Common myeloid progenitor, CD34-positive (primary cell): ENCODE measurements at regions not wholly inside any gene's neighbourhood (a gene's known extent, or its start where the extent isn't known, plus 50 kb on each side); places are given as distances from the start of the nearest gene placed in this dataset.

Source experiments
- CTCF ChIA-PET: fragments of 350-600 bp; sonication (Branson Sonifier 250); formaldehyde crosslinking; loops from one replicate; lab custom pipeline; 2021; ENCODE audit warnings: antibody characterized with exemption; lab: Charles Lee
- POLR2A ChIA-PET: fragments of 350-600 bp; sonication (Branson Sonifier 250); formaldehyde crosslinking; loops from one replicate; lab custom pipeline; 2021; ENCODE audit warnings: antibody characterized with exemption; lab: Charles Lee
- DNase-seq, 3 donors: peaks; one replicate each; pipeline versions ENCODE4 v3.0.0 to v3.0.0-alpha.2; 2013
- H3K27ac ChIP-seq, 2 experiments: 1 replicate in 1 of 2; 2 replicates in 1 of 2; pipeline ENCODE4 v1.7.0; 2013; ENCODE audit warnings: inconsistent platforms in 2 of 2, low read length in 2 of 2, mild to moderate bottlenecking in 2 of 2, low read depth in 1 of 2, moderate library complexity in 1 of 2; ENCODE audit not compliant: severe bottlenecking in 2 of 2, insufficient read depth in 1 of 2, poor library complexity in 1 of 2
- H3K27me3 ChIP-seq, 5 experiments: replicated peaks in 2 of 5; 1 replicate in 3 of 5; 2 replicates in 2 of 5; pipeline versions ENCODE4 v1.6.1 to v1.7.0; 2013; ENCODE audit warnings: low read length in 4 of 5, mild to moderate bottlenecking in 2 of 5, moderate library complexity in 2 of 5, inconsistent platforms in 1 of 5; ENCODE audit not compliant: insufficient read depth in 5 of 5, control insufficient read depth in 4 of 5
- H3K36me3 ChIP-seq, 4 experiments: 1 replicate in 2 of 4; 2 replicates in 2 of 4; pipeline versions ENCODE4 v1.6.1 to v1.7.0; 2013; ENCODE audit warnings: low read length in 3 of 4, control low read depth in 1 of 4, mild to moderate bottlenecking in 1 of 4; ENCODE audit not compliant: control insufficient read depth in 4 of 4, insufficient read depth in 4 of 4
- H3K4me1 ChIP-seq, 4 experiments: 1 replicate in 3 of 4; 2 replicates in 1 of 4; pipeline versions ENCODE4 v1.6.1 to v1.7.1; 2013; ENCODE audit warnings: low read length in 3 of 4, mild to moderate bottlenecking in 3 of 4, control low read depth in 1 of 4, inconsistent platforms in 1 of 4, moderate library complexity in 1 of 4; ENCODE audit not compliant: control insufficient read depth in 4 of 4, insufficient read depth in 4 of 4; ENCODE audit errors: control extremely low read depth in 1 of 4
- H3K4me3 ChIP-seq, 7 experiments: 1 replicate in 4 of 7; 2 replicates in 3 of 7; pipeline versions ENCODE4 v1.5.1 to v1.7.0; 2013; ENCODE audit warnings: mild to moderate bottlenecking in 7 of 7, low read length in 6 of 7, moderate library complexity in 6 of 7, inconsistent platforms in 2 of 7, low read depth in 2 of 7, control low read depth in 1 of 7; ENCODE audit not compliant: insufficient read depth in 4 of 7, control insufficient read depth in 1 of 7; ENCODE audit errors: extremely low read depth in 1 of 7
- H3K9me3 ChIP-seq, 5 experiments: 1 replicate in 4 of 5; 2 replicates in 1 of 5; pipeline versions ENCODE4 v1.6.1 to v1.7.1; 2013; ENCODE audit warnings: low read length in 4 of 5, mild to moderate bottlenecking in 2 of 5, inconsistent platforms in 1 of 5, low read depth in 1 of 5, moderate library complexity in 1 of 5; ENCODE audit not compliant: control insufficient read depth in 4 of 5, insufficient read depth in 2 of 5; ENCODE audit errors: control extremely low read depth in 1 of 5
- WGBS: methylation state at CpG from one replicate; pipeline ENCODE4 v1.1.5; 2013; ENCODE audit not compliant: insufficient coverage; 5-methylcytosine and 5-hydroxymethylcytosine counted together

DNA sequence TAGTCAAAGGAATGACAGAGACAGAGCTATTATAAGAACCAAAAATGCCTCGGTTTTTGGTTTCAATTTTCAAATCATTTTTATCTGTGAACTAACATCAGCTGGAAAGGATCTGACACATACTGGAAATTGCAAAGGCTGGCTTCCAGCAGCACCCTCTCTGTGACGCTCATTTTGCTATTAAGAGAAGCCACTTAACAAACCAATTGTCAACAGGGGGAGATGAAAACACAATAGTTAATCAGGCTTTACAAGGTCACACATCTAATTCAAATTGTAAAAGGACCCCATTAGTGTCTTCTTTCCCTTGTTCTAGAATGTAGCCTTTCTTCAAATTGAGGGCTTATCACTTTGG lies 160.5 kb downstream of the TFAP2B start:
- no peaks in the 10 kb centered on the region for H3K36me3 ChIP-seq
- H3K4me3 ChIP-seq, result no peak overlapping the region
- H3K9me3 ChIP-seq, result no peaks in the 10 kb centered on the region
- ChIA-PET POLR2A (no interaction called here), CTCF (no interaction called here)
- H3K27me3 ChIP-seq, result no peaks in the 10 kb centered on the region
- 71% methylated on average over 2 of the region's 2 CpGs for WGBS
- H3K27ac ChIP-seq, result no peak overlapping the region
- no peak for DNase-seq
- no peaks in the 10 kb centered on the region for H3K4me1 ChIP-seq

DNA sequence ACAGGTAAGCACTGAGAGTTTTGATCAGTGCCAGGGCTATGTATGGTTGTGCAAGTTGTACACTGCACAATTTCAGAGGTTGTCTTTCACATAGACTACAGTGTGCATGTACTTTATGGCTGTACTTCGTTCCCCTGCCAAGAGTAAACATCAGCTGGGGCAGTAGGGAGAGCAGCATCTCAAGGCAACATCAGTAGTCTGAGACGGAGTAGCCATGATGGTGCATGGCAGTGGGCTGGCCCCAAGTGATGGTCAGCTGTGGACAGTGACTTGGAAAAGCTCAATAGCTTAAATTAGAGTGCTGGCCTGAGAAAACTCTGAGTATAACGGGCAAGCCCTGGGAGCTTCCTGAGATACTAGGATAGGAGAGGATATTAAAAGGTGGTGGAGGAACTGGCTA lies 165.5 kb downstream of the TFAP2B start:
- ChIA-PET CTCF (no interaction called here), POLR2A (no interaction called here)
- H3K27me3 ChIP-seq, result no peaks in the 10 kb centered on the region
- no peak for DNase-seq
- H3K27ac ChIP-seq, result no peak overlapping the region
- WGBS, result 97% methylated on average over 3 of the region's 3 CpGs
- H3K9me3 ChIP-seq, result no peaks in the 10 kb centered on the region
- no peaks in the 10 kb centered on the region for H3K4me1 ChIP-seq
- no peak overlapping the region for H3K4me3 ChIP-seq
- no peaks in the 10 kb centered on the region for H3K36me3 ChIP-seq

GRCh38 chr6:50986319-50986718 lies 167.6 kb downstream of the TFAP2B start:
- POLR2A ChIA-PET, result no interaction called here
- Histone ChIP-seq H3K27me3 (no peaks in the 10 kb centered on the region), H3K4me1 (no peaks in the 10 kb centered on the region), H3K36me3 (no peaks in the 10 kb centered on the region), H3K27ac (no peak overlapping the region), H3K4me3 (no peak overlapping the region), H3K9me3 (no peaks in the 10 kb centered on the region)
- CTCF ChIA-PET, result no interaction called here
- no peak for DNase-seq

DNA sequence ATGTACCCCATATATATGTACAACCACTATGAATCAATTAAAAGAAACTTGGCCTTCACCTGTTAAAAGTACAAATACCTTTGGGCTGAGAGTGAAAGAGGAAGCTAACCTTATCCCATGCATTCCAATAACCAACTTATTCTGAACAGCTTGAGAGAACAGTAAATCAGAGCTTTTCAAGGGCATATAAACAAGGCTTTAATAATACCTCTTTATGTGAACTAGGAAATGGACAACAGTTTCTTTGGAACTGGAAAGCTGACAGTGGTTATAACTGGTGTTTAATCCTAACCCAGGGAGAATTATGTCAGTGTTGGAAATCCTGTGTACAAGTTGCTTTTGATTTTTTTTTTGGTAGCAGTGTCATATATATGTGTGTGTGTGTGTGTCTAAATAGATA lies 170.5 kb downstream of the TFAP2B start:
- Histone ChIP-seq H3K9me3 (no peaks in the 10 kb centered on the region), H3K27me3 (no peaks in the 10 kb centered on the region), H3K27ac (no peak overlapping the region), H3K4me1 (no peaks in the 10 kb centered on the region), H3K36me3 (no peaks in the 10 kb centered on the region), H3K4me3 (no peak overlapping the region)
- ChIA-PET CTCF (interaction anchor here (0.6 to 1.3 kb wide), 2 partner anchors 12 to 57 kb away, joined by 3 to 4 read pairs; no protein-coding TSS in a partner anchor), POLR2A (no interaction called here)
- no peak for DNase-seq

DNA sequence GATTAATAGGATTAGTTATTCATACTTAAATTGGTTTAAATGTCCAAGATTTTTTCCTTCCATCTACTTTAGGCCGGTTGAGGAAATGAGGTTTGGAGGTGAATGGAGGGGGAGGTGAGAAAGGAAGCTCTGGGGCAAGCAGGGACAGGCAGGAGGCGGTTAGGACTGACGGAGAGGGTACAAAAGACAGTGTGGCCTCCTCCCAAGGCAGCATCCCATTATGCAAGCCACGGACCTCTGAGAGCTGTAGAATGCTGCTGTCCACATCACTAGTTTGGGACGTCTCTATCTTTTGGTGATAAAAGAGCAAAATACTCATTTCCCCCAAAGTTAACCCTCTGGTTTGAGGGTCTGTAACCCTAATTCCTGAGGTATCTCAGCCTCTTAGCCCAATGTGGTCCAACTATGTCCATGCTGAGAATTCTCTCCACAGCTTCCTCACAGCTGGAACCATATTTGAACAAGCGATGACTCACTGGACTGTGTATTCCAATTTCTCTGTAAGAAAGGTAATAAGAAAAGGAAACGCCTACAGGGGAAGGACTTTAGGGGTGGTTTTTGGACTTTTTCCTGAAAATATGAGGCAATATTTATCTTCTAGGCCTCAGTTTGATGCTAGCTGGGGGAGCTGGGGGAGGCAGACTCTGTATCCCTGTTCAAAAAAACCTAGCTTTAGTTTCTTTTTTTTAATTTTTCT lies 172.2 kb downstream of the TFAP2B start:
- H3K4me3 ChIP-seq, result no peak overlapping the region
- no peaks in the 10 kb centered on the region for H3K36me3 ChIP-seq
- no peaks in the 10 kb centered on the region for H3K4me1 ChIP-seq
- DNase-seq, result no peak
- no peak overlapping the region for H3K27ac ChIP-seq
- 94% methylated on average over 3 of the region's 7 CpGs for WGBS
- CTCF ChIA-PET, result interaction anchor here (1.3 kb wide), 1 partner anchor 11 kb away, joined by 3 read pairs; no protein-coding TSS in a partner anchor
- POLR2A ChIA-PET, result no interaction called here
- no peaks in the 10 kb centered on the region for H3K9me3 ChIP-seq
- no peaks in the 10 kb centered on the region for H3K27me3 ChIP-seq

DNA sequence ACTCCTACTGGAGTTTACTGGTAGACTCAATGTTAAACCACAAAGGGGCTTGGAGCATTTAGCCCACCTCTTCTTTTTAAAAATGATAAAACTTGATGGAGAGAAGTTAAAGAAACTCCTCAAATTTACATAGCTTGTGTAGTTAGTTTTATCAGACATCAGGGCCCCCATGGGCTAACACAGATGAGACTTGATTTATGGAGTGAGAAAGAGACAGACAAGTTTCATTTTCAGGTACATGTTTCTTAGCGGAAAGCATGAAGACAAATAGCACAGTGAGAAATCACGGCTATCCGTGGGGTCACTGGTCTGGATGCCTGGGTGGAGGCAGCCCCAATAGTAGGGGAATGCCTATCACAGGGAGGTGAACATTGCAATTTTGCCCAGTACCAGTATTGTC lies 173.6 kb downstream of the TFAP2B start:
- Histone ChIP-seq H3K36me3 (no peaks in the 10 kb centered on the region), H3K4me1 (no peaks in the 10 kb centered on the region), H3K27ac (no peak overlapping the region), H3K9me3 (no peaks in the 10 kb centered on the region), H3K4me3 (no peak overlapping the region), H3K27me3 (no peaks in the 10 kb centered on the region)
- 97% methylated on average over 3 of the region's 3 CpGs for WGBS
- DNase-seq, result no peak
- CTCF ChIA-PET, result no interaction called here
- POLR2A ChIA-PET, result no interaction called here

DNA sequence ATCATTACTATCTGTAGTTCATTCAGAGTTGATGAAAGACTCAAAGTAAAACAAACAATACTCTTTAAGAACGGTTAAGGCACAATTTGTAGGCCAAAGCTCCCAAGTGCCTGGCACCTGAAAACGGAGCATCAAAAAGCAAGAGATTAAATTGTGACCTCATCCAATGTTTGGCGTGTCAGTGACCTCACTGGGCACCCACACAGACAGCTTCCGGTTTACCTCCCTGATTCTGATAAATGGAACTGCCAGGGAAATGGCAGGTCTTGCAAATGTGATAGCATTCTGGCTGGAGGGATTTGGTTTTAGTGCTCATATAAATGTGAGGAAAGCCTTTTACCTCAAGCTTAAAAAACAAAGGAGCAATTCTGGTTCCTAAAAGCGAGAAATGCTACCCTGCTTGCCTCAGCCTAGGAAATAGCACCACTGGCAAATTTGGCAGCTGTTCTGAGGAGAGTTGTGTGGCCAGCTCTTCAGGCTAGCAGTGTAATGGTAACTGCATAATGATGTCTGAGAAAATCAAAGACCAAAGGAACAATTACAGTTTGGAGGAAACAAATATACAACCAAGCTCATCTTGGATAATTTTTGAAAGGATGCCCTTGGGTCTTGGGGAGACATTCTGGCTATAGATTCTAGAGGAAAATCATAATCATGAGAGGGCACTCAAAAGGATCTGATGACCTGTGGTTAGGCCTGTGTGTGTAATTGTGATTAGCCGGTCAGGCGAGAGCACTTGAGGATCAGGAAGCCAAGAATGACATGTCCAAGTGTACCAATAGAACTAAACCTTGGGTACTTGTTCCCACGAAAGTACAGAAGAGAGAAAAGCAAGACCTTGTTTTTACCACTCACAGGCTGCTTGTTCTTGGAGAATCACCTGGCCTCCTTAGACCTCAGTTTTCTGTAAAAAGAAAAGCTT lies 174.3 kb downstream of the TFAP2B start:
- Histone ChIP-seq H3K4me3 (no peak overlapping the region), H3K27ac (no peak overlapping the region), H3K36me3 (no peaks in the 10 kb centered on the region), H3K4me1 (no peaks in the 10 kb centered on the region), H3K9me3 (no peaks in the 10 kb centered on the region), H3K27me3 (no peaks in the 10 kb centered on the region)
- 100% methylated on average over 7 of the region's 8 CpGs for WGBS
- no peak for DNase-seq
- ChIA-PET CTCF (no interaction called here), POLR2A (no interaction called here)
